Trophoblast cell (in vitro differentiated cells and primary cell): ENCODE measurements at regions not wholly inside any gene's neighbourhood (a gene's known extent, or its start where the extent isn't known, plus 50 kb on each side); places are given as distances from the start of the nearest gene placed in this dataset.
"Not testable (repeated sequence)": the region's sequence is repeated elsewhere in the genome, so short reads cannot be mapped to it uniquely, and the experiment has no call there.

Experiments
- DNase-seq, 2 donors: peaks; one replicate each; pipeline ENCODE4 v3.0.0-alpha.2; 2016
- H2AFZ ChIP-seq: 2 replicates; pipeline ENCODE4 v1.6.1; 2013; ENCODE audit warnings: low read length, moderate library complexity, mild to moderate bottlenecking; ENCODE audit not compliant: insufficient read depth, poor library complexity
- H2AK5ac ChIP-seq: 2 replicates; pipeline ENCODE4 v1.6.1; 2013; ENCODE audit warnings: mild to moderate bottlenecking, low read length
- H2BK120ac ChIP-seq: 2 replicates; pipeline ENCODE4 v1.6.1; 2013; ENCODE audit warnings: low read length, mild to moderate bottlenecking, moderate library complexity; ENCODE audit not compliant: insufficient read depth, poor library complexity
- H2BK12ac ChIP-seq: 2 replicates; pipeline ENCODE4 v1.6.1; 2013; ENCODE audit warnings: mild to moderate bottlenecking, low read length, moderate library complexity
- H2BK5ac ChIP-seq: 2 replicates; pipeline ENCODE4 v1.6.1; 2013; ENCODE audit warnings: low read length, low read depth, moderate library complexity, mild to moderate bottlenecking; ENCODE audit not compliant: poor library complexity
- H3K14ac ChIP-seq: 2 replicates; pipeline ENCODE4 v1.6.1; 2013; ENCODE audit warnings: mild to moderate bottlenecking, low read length
- H3K18ac ChIP-seq: 2 replicates; pipeline ENCODE4 v1.6.1; 2013; ENCODE audit warnings: mild to moderate bottlenecking, low read length
- H3K23ac ChIP-seq: 2 replicates; pipeline ENCODE4 v1.6.1; 2013; ENCODE audit warnings: low read length
- H3K27ac ChIP-seq: 2 replicates; pipeline ENCODE4 v1.5.1; 2013; ENCODE audit warnings: low read depth, mild to moderate bottlenecking, inconsistent platforms, low read length, moderate library complexity
- H3K27me3 ChIP-seq: 2 replicates; pipeline ENCODE4 v1.6.1; 2013; ENCODE audit warnings: inconsistent platforms, mild to moderate bottlenecking, low read length, moderate library complexity; ENCODE audit not compliant: insufficient read depth
- H3K36me3 ChIP-seq, 2 experiments: 1 replicate in 1 of 2; 2 replicates in 1 of 2; pipeline ENCODE4 v1.6.1; 2013; ENCODE audit warnings: low read length in 2 of 2, mild to moderate bottlenecking in 2 of 2, moderate library complexity in 1 of 2; ENCODE audit not compliant: insufficient read depth in 2 of 2, control insufficient read depth in 1 of 2
- H3K4ac ChIP-seq: 2 replicates; pipeline ENCODE4 v1.6.1; 2013; ENCODE audit warnings: low read depth, mild to moderate bottlenecking, low read length, moderate library complexity
- H3K4me1 ChIP-seq, 2 experiments: 1 replicate in 1 of 2; 2 replicates in 1 of 2; pipeline ENCODE4 v1.6.1; 2013; ENCODE audit warnings: low read length in 2 of 2, mild to moderate bottlenecking in 2 of 2, moderate library complexity in 1 of 2; ENCODE audit not compliant: insufficient read depth in 2 of 2, control insufficient read depth in 1 of 2
- H3K4me2 ChIP-seq: 2 replicates; pipeline ENCODE4 v1.6.1; 2013; ENCODE audit warnings: inconsistent platforms, mild to moderate bottlenecking, low read length, moderate library complexity
- H3K4me3 ChIP-seq: 2 replicates; pipeline ENCODE4 v1.5.1; 2013; ENCODE audit warnings: mild to moderate bottlenecking, low read depth, low read length, inconsistent platforms
- H3K79me1 ChIP-seq: one replicate; pipeline ENCODE4 v1.6.1; 2013; ENCODE audit warnings: low read length
- H3K79me2 ChIP-seq: 2 replicates; pipeline ENCODE4 v1.6.1; 2013; ENCODE audit warnings: low read length, mild to moderate bottlenecking; ENCODE audit not compliant: control insufficient read depth, insufficient read depth, poor library complexity
- H3K9ac ChIP-seq: 2 replicates; pipeline ENCODE4 v1.6.1; 2013; ENCODE audit warnings: mild to moderate bottlenecking, low read length
- H3K9me3 ChIP-seq: 2 replicates; pipeline ENCODE4 v1.6.1; 2013; ENCODE audit warnings: low read depth, mild to moderate bottlenecking, control low read depth, inconsistent platforms, low read length; ENCODE audit not compliant: insufficient read depth
- H4K12ac ChIP-seq: 2 replicates; pipeline ENCODE4 v1.6.1; 2013; ENCODE audit warnings: low read depth, mild to moderate bottlenecking, low read length, moderate library complexity
- H4K8ac ChIP-seq: 2 replicates; pipeline ENCODE4 v1.6.1; 2013; ENCODE audit warnings: low read depth, mild to moderate bottlenecking, low read length, moderate library complexity
- H4K91ac ChIP-seq: one replicate; pipeline ENCODE4 v1.6.1; 2013; ENCODE audit warnings: low read depth, mild to moderate bottlenecking, low read length, moderate library complexity
- WGBS: extraction: QIAGEN DNeasy Blood & Tissue Kit; methylation state at CpG from one replicate; pipeline ENCODE4 v1.1.7; 2013; ENCODE audit warnings: missing lambda C conversion rate; ENCODE audit not compliant: insufficient read length, insufficient coverage; ENCODE audit errors: extremely low coverage; 5-methylcytosine and 5-hydroxymethylcytosine counted together

- no peak overlapping the region for H2BK12ac ChIP-seq
- H3K36me3 ChIP-seq, result no peaks in the 10 kb centered on the region
- no peak overlapping the region for H4K91ac ChIP-seq
- no peak overlapping the region for H2BK5ac ChIP-seq
- no peak overlapping the region for H3K4me2 ChIP-seq
- DNase-seq, result no peak
- no CpG with 5 or more reads among the region's 7 CpGs for WGBS
- no peak overlapping the region for H2AFZ ChIP-seq
- no peak overlapping the region for H3K4me3 ChIP-seq
- no peaks in the 10 kb centered on the region for H3K79me1 ChIP-seq
- no peak overlapping the region for H4K8ac ChIP-seq
- H3K14ac ChIP-seq, result no peak overlapping the region
- H3K23ac ChIP-seq, result no peak overlapping the region
- no peaks in the 10 kb centered on the region for H3K4me1 ChIP-seq
- no peak overlapping the region for H3K27ac ChIP-seq
- no peak overlapping the region for H4K12ac ChIP-seq
- H3K9ac ChIP-seq, result no peak overlapping the region
- H3K79me2 ChIP-seq, result no peaks in the 10 kb centered on the region
- H2BK120ac ChIP-seq, result no peak overlapping the region
- H3K9me3 ChIP-seq, result no peaks in the 10 kb centered on the region
- H2AK5ac ChIP-seq, result no peak overlapping the region
- no peaks in the 10 kb centered on the region for H3K27me3 ChIP-seq
- H3K18ac ChIP-seq, result no peak overlapping the region
- H3K4ac ChIP-seq, result no peak overlapping the region
These were observed 80.1 kb upstream of the FAM204A start for GRCh38 chr10:118422241-118422640.

DNA sequence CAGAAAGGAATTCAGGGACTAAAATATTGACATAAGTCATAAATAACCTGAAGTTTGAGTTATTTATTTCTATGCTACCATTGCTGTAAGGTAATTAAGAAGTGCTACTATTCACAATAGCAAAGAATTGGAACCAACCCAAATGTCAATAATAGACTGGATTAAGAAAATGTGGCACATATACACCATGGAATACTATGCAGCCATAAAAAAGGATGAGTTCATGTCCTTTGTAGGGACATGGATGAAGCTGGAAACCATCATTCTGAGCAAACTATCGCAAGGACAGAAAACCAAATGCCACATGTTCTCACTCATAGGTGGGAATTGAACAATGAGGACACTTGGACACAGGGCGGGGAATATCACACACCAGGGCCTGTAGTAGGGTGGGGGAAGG is 77.9 kb upstream of the FAM204A start:
- H3K27me3 ChIP-seq, H3K4me3 ChIP-seq, H3K9ac ChIP-seq, H3K79me2 ChIP-seq, H3K4me1 ChIP-seq, H2BK12ac ChIP-seq, H3K27ac ChIP-seq, H3K14ac ChIP-seq, H4K91ac ChIP-seq, H3K18ac ChIP-seq, H2AFZ ChIP-seq, H4K12ac ChIP-seq, H3K9me3 ChIP-seq, H3K4ac ChIP-seq, H2BK120ac ChIP-seq, H2AK5ac ChIP-seq, H3K4me2 ChIP-seq, H3K36me3 ChIP-seq, H3K79me1 ChIP-seq, H4K8ac ChIP-seq, H3K23ac ChIP-seq, DNase-seq, H2BK5ac ChIP-seq: not testable (repeated sequence)
- no CpG with 5 or more reads among the region's 2 CpGs for WGBS

- Histone ChIP-seq H3K9ac (no peak overlapping the region), H3K4me3 (no peak overlapping the region), H3K4me2 (no peak overlapping the region), H3K14ac (no peak overlapping the region), H3K4me1 (no peaks in the 10 kb centered on the region), H3K36me3 (no peaks in the 10 kb centered on the region), H3K4ac (no peak overlapping the region), H2AFZ (no peak overlapping the region), H4K8ac (no peak overlapping the region), H3K9me3 (no peaks in the 10 kb centered on the region), H2BK5ac (no peak overlapping the region), H3K27ac (no peak overlapping the region), H3K79me1 (no peaks in the 10 kb centered on the region), H2BK12ac (no peak overlapping the region), H2BK120ac (no peak overlapping the region), H3K79me2 (peaks cover 1% of the 10 kb centered on the region), H2AK5ac (no peak overlapping the region), H3K23ac (no peak overlapping the region), H3K27me3 (no peaks in the 10 kb centered on the region), H4K91ac (no peak overlapping the region), H3K18ac (no peak overlapping the region), H4K12ac (no peak overlapping the region)
- no peak for DNase-seq
- no CpG with 5 or more reads among the region's 8 CpGs for WGBS
These were observed 70.8 kb upstream of the FAM204A start for GRCh38 chr10:118412932-118413331.

DNA sequence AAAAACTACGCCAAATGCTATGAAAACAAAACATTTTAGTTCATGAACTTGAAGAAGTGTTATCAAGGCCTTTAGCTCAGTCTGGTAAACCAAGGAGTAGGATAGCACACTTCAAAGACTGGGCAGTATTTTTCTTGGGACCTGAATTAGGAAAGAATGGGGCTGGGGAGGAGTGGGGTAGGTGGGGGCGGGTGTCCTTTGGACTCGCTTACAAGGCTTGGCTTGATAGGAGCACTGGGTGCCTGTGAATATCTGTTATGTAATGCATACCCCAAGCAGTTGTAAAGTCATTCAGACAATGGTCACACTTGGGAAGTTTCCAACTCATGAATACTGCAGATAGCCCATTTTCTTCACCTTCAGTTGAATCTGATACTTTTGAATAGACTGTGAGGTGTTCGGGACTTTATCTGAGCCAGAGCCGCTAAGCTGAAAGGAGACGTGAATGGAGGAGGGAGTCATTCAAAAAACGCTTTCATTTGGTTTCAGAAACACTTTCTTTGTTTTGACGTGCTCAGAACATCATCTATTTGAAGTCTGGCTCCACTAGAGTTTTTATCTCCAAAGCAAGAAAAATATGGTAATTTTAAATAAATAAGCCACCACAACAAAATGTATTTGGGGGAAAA is 70.1 kb upstream of the FAM204A start:
- no peak overlapping the region for H3K4me3 ChIP-seq
- no CpG with 5 or more reads among the region's 8 CpGs for WGBS
- no peak overlapping the region for H3K9ac ChIP-seq
- H3K4me2 ChIP-seq, result no peak overlapping the region
- DNase-seq, result no peak
- no peak overlapping the region for H3K27ac ChIP-seq
- no peak overlapping the region for H3K14ac ChIP-seq
- H2AK5ac ChIP-seq, result no peak overlapping the region
- H2BK5ac ChIP-seq, result no peak overlapping the region
- no peak overlapping the region for H2BK120ac ChIP-seq
- H3K79me2 ChIP-seq, result peaks cover 1% of the 10 kb centered on the region
- H4K8ac ChIP-seq, result no peak overlapping the region
- H3K4ac ChIP-seq, result no peak overlapping the region
- no peaks in the 10 kb centered on the region for H3K27me3 ChIP-seq
- no peaks in the 10 kb centered on the region for H3K9me3 ChIP-seq
- H3K79me1 ChIP-seq, result no peaks in the 10 kb centered on the region
- no peak overlapping the region for H4K12ac ChIP-seq
- H3K4me1 ChIP-seq, result no peaks in the 10 kb centered on the region
- no peak overlapping the region for H3K23ac ChIP-seq
- no peaks in the 10 kb centered on the region for H3K36me3 ChIP-seq
- H2BK12ac ChIP-seq, result no peak overlapping the region
- no peak overlapping the region for H4K91ac ChIP-seq
- H2AFZ ChIP-seq, result no peak overlapping the region
- H3K18ac ChIP-seq, result no peak overlapping the region
